ENCODE measurements at regions not wholly inside any gene's neighbourhood (a gene's known extent, or its start where the extent isn't known, plus 50 kb on each side); places are given as distances from the start of the nearest gene placed in this dataset.
"Not testable (repeated sequence)": the region's sequence is repeated elsewhere in the genome, so short reads cannot be mapped to it uniquely, and the experiment has no call there.

DNA sequence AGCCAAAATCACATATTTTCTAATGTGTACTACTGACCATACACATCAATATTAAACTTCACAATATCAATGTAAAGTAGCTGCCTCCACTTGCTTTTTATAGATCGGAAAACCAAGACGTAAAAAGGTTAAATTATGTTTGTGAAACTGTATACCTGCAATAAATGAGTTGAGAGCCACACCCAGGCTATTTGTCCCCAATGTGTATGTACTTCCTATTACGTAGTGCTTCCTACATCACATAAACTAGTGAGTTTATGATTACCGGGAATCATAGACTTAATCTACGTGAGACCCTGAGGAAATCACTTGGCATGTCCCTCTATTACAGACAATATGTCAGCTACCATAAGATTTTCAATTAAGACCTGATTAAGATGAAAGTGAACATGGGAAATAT is 903.4 kb downstream of the RAB28 start:
- DNase-seq (ENCODE audit: low read depth): no peak

DNA sequence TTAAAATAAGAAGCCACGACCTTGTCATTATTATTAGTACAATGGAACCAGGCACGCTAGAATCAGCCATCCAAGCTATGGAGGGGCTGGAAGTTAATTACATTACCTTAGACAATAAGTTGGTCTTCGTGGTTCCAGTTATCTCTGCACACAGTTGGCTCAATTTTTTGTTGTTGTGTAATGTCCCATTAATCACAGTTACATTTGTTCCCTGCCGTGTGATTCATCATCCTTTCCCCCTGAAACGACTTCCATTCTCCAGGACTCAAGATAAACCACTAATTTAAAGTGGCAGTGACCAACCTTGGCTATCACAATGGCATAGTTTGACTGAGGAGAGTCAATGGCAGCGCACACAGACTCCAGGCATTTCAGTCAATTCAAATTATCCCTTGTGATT is 905.0 kb downstream of the RAB28 start:
- no peak for DNase-seq (ENCODE audit: low read depth)

DNA sequence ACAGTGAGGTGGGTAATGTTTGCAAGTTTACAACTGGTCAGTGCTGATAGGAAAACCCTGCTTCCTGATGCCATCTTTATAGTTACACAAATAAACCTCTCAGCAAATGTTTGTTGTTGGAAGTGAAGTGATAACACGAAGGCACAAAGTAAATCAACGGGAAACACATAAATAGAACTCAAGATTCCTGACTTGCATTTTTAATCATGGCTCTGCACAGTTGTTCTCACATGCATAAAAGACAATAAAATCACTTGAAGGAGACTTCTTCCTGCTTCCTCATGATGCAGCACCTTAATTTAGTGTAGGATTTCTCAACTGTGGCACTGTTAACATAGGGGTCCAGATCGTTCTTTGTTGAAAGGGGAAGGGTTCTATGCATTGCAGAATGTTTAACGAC is 907.7 kb downstream of the RAB28 start:
- DNase-seq (ENCODE audit: low read depth): no peak

DNA sequence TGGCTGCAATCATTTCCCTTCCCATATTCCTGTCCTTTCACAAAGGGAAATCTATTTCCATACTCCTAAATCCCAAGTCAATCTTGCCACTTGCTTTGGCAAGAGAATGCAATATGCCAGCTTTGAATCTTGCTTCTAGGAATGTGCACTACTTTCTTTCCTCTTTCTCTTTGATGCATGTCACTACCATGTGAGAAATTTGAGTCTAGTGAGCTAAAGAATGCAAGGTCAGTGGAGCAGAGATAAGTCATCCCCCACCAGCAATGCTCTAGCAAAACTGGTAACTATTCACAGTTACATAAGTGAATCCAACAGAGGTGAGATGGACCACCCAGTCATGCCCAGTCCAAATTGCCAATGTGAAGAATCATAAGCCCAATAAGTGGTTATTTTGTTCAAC is 910.4 kb downstream of the RAB28 start:
- no peak for DNase-seq (ENCODE audit: low read depth)

DNA sequence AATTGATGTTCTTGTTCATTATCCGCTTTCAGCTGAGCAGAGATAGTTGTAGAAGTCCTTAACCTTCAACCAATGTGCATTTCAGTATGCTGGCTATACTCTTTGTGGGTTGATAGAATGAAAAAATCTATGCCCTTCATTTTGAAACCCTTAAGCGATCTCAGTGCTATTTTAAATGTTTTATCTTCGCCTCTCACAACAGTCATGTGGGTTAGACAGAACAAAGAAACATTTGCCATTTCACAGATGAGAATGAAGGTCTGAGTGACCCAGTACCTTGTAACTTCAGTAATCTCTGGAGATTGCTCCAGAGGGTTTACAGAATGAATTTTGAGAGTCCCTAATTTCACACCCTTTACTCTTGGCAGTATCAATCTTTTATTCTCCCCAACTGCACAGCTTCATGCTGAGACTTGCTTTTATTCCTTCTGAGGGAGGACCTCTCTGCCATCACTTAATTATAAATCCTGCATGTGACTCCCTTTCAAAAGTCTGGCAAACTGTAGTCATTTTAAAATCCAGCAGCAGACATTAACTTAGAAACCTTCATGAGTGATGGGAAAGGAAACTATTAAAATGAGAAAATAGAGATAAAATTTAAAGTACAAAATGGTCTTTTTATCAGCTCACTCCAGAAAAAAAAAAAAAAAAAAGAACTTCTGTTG is 921.5 kb downstream of the RAB28 start:
- no peak for DNase-seq (ENCODE audit: low read depth)

DNA sequence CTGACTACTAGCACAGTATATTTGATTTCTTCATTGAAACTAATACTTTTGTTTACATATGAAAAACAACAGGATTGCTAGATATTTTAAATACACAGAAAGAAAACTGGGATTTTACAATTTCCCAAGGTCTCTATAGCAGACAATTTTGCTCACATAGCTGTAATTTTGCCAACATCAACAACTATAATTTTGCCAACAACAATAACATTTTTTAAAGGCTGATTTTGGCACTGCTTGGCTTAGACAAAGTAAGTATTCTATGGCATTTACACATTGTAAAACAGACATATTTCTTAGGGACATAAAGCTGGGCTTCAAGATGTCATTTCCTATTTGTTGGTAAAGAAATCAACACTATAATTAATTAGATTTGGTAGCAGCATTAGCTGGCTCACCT is 922.1 kb downstream of the RAB28 start:
- no peak for DNase-seq (ENCODE audit: low read depth)

DNA sequence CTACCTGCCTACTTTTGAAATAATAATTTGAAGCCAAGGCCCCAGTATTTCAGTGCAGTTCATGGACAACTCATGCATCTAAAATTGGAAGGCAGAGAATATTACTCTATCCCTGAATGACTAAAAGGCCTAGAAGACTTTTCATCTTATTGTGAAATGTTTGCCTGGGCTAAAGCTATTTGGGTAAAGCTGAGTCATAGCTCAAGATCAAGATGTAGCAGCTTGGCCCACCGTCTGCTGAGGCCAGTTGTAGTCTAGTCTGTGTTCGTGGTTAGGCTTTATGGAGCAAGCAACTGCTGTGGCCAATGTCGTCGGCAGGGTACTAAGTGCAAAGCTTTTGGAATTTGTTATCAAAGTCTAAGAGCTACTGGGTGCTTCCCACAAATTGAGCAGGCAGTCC is 929.1 kb downstream of the RAB28 start:
- DNase-seq (ENCODE audit: low read depth): peak; percentile 34

DNA sequence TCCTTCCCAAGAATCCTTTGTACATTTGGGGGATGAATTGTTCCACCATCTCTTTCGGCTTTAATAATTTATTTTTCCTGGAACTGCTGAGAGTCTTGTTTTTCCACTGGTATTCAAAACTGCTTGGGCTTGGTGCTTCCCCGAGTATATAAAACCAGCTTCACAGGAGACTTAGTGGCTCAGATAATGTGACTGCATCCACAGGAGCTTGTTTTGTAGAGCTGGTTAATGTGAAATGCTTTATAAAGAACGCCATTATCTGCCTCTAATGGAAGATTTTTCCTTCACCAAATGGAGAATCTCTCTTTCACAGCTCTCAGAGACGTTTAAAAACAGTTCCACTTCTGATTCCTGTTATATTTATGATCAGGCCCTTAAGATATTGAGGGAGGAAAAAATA is 935.5 kb downstream of the RAB28 start:
- no peak for DNase-seq (ENCODE audit: low read depth)

DNA sequence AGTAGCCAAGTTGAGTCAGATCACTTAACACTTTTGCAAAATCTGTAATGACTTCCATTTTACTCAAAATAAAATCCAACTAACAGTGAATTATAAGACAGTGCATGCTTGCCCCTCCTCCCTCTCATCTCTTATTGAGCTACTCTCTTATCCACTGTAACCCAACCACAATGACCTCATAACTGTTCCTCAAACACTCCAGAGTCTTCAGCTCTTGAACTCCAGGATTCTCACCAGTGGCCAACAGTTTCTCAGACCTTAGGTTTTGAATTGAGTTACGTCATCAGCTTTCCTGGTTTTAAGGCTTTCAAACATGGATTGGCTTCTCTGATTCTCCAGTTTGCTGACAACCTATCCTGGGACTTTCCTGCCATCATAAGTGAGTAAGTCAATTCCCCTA is 938.3 kb downstream of the RAB28 start:
- no peak for DNase-seq (ENCODE audit: low read depth)

DNA sequence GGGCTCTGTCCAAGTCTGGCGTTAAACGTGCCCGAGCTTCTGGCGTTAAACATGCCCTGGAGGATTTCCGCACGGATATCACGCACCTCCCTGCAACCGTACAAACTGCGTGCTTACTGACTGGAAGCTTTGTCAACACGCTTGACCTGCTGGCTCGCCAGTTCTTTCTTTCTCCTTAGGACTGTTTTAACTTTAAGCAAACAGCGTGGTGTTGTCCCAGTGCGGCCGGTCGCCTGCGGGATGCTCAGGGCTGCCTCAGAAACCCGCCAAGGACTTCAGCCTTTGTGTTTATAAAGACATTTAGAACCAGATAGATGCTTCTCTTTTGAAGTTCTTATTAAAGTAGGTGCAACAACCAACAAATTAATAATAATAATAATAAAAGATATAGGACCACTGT is 946.0 kb downstream of the RAB28 start:
- no peak for DNase-seq (ENCODE audit: low read depth)

DNA sequence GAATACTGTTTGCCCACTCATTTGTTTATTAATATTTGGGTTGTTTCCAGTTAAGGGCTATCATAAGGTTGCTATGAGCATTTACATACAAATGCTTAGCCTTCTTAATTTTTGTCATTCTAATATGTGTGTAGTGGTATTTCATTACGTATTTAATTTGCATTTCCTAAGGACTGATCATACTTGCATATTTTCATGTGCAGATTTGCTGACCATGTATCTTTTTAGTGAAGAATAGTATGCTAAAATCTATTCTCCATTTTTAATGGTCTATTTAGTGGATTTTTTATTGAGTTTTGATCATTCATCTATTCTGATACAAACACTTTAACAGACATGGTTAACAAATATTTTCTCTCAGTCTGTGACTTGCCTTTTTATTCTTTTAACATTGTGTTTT is 949.5 kb downstream of the RAB28 start:
- no peak for DNase-seq (ENCODE audit: low read depth)

DNA sequence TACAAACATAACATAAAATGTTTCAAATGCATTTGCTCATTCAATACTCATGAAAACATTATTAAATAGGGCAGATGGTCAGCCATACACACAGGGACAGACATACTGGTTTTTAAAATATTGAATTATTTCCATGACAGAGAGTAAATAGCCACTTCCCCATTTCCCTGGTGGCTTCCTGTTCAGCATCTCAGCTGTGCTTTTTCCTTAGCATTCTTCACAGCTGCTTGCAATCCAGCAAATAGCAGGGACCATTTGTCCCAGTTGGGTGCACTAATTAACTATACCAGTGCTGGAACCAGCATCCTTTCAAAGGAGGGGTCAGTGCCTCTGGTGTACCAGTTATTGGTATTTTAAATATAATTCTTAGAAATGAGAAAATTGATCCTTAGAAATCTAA is 964.7 kb downstream of the RAB28 start:
- no peak for DNase-seq (ENCODE audit: low read depth)

DNA sequence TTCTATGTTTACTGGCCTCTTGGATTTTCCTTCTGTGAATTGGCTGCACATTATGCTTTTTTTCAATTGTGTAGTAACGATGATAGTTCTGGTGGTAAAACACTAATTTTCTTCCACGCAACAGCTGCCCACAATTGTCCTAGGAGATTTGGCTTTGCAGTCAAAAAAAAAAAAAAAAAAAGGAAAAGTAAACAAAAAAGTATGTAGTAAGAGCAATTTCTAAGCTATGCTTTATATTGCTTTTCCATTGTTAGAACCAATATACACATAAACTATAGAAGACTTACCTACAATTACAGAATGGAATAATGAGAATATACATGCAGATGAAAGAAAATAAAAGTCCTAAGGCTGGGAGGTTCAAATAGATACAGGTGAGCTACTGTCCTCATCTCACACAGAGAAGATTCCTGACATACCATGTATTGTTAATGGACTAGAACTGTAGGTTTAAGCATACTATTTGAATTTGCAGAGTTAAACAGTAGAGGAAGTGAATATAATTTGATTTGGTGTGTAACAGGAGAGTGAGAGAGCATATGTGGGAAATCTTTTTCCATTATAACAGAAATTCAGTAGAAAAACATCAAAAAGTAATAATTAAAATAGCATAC is 976.2 kb downstream of the RAB28 start:
- no peak for DNase-seq (ENCODE audit: low read depth)

DNA sequence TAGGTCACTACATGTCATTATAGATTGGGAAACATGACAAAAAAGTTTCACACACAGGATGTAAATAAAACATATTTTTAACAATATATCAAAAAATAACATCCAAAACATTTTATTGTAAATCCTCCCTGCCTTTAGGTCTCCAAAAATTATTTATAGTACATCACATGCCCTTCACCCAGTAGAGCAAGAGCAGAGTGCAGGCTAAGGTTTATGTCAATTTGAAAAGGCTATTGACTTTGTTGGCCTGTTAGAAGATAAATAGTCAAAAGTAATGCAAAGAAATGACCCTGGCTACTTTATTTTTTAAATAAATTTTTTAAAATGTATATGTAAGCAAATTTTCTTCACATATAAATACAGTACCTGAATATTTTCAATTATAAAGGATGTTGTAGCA is 983.7 kb downstream of the RAB28 start:
- DNase-seq (ENCODE audit: low read depth): no peak

DNA sequence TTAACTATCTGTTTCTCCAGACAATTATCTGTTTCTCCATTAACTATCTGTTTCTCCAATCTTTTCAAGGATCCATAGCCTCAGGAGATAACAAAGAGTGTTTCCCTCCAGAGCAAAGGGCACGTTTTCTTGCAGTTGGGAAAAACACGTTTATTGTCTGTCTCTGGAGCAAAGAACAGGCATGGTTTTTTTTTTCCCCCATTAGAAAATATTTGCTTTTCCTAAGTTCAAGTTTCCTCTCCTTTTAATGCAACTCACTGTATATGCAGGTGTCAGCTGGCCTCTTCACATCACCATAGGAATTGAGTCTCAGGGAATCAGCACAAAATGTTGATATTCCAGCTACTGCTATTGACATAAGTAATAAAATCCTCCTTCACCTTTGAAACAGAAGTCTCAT is 984.4 kb downstream of the RAB28 start:
- no peak for DNase-seq (ENCODE audit: low read depth)

DNA sequence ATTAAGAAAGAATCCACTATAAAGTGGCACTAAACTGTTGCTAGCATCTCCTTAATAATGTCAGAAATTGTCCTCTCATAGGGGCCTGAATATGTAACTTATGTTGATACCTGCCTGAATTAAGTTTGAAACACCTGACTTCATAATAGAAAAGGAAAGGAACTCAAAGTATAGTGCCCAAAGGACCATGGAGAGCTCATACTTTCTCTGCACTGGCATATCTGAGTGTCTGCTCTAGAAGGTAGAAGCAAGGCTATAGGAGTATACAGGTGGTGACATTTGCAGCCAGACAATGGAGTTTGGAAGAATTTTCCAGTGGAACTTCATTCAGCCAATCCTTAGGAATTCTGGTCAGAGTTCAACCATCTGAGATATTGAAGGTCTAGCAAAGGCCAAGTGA is 988.9 kb downstream of the RAB28 start:
- no peak for DNase-seq (ENCODE audit: low read depth)

DNA sequence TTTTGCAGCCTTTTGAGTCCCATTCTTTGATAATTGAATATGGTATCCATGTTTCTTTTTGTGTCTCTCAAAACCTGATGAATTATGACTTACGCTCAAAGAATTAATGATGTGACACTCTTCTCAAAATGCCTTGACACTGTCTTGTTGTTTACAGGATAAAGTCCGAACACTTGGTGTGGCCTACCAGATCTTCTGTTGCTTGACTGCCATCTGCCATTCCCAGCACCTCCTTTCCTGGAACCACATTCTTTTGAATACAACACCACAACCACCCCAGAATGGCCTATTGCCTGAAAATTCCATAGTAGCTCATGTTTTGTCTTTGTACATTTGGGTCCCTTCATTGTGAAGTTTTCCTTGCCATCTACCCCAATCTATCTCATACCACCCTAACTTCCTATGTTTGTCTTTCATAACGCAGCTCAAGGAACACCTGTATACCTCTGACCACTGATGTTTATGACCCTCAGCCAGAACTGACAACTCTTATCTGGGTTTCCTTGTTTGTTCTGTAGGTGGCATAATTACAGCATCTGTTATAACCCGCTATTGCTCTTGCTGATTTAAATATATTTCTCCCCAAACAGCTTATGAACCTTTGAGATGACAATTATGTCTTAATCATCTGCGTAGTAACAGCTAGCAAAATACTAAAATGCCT is 991.3 kb downstream of the RAB28 start:
- DNase-seq (ENCODE audit: low read depth): no peak

DNA sequence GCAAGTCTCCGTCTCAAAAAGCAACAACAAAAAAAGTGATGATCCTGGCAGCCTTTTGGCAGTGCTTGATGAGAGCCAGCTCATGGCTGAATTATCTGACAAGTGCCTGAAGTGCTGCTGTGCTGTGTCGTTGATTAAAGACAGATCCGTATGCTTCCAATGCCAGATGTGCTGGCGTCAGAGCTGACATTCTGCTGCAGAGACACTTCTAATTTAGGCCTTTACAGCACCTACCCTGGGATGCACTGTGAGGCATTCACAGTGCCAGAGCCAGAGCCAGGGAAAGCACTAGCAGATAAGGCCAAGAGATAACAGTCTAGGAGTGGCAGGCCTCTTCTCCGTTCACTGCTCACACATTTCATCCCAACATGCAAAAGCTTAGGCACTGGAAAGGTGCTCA is 995.5 kb downstream of the RAB28 start:
- no peak for DNase-seq (ENCODE audit: low read depth)

DNA sequence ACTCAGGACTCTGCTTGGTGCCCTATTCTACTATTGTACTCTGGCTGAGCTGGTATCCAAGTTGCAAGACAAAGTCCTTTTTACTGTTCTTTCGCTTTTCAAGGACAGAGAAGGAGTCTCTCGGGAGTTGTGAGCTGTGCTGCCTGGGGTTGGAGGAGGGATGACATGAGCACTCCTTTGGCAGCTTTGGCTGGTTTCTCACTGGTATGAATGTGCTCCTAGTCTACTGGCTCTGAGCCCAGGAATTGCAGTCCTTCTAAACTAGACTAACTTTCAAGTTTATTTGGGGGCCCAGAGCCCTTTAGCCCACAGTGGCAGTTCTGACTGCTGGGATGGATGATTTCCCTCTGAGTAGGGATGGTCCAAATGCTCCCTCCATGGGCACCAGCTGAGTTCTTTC is 997.1 kb downstream of the RAB28 start:
- no peak for DNase-seq (ENCODE audit: low read depth)

DNA sequence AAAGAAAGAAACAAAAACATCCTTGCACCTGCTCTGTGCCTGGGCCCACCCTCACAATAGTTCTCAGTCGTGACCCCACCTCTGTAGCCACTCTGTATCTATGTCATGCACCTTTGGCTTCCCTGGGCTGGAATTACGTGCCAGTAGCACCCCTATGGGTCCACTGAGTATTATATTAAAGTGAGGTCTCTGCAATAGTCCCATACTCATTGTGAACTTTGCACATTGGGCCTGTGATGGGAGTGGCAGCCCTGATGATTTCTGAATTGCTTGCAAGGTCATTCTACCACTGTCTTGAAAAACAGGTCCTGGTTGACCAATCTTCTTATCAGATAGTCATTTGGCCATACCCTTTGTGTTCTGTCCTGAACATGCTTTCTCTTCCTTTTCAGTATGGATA is 1012.1 kb downstream of the RAB28 start:
- DNase-seq (ENCODE audit: low read depth): no peak

DNA sequence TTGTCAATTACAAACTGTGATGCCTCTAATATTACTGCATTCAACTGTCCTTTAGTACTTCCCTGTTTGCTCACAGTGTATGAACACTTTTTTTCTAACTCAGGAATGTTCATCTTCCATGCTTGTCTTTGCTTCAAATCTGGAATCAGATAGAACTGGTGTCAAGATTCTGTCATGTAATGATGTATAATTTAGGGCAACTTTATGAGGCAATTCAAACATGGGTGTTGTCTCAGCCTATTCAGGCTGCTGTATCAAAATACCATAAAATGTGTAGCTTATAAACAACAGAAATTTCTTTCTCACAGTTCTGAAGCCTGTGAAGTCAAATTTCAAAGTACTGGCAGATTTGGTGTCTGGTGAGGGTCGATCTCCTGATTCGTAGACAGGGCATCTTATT is 1012.9 kb downstream of the RAB28 start:
- no peak for DNase-seq (ENCODE audit: low read depth)

DNA sequence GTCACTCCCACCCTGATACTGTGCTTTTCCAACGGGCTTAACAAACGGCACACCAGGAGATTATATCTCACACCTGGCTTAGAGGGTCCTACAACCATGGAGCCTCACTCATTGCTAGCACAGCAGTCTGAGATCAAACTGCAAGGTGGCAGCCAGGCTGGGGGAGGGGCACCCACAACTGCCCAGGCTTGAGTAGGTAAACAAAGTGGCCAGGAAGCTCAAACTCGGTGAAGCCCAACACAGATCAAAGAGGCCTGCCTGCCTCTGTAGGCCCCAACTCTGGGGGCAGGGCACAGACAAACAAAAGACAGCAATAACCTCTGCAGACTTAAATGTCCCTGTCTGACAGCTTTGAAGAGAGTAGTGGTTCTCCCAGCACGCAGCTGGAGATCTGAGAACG is 1022.6 kb downstream of the RAB28 start:
- not testable (repeated sequence) for DNase-seq (ENCODE audit: low read depth)

DNA sequence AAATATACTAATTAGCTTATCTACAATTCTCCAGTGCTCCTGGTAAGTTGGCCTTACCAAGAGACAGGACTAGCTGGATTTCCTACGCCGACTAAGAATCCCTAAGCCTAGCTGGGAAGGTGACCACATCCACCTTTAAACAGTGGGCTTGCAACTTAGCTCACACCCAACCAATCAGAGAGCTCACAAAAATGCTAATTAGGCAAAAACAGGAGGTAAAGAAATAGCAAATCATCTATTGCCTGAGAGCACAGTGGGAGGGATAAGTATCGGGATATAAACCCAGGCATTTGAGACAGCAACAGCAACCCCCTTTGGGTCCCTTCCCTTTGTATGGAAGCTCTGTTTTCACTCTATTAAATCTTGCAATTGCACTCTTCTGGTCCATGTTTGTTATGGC is 1025.0 kb downstream of the RAB28 start:
- DNase-seq (ENCODE audit: low read depth): no peak

DNA sequence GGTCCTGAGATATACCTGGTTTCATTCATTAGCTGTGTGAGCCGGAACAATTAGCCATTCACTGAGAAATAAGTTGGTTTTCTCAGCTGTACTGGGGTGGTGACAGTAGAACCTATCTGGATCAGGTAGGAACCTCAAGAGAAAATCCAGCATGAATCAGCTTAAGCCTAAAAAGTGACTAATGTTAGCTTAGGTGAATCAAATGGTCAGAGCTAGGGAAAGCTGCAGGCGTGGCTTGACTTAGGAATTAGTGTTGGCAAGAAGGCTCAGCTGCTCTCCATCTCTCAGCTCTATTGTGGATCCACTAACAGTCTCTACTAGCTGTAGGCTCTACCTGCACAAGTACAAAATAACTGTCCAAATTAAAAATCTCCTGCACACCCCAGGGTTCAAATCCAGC is 1025.5 kb downstream of the RAB28 start:
- no peak for DNase-seq (ENCODE audit: low read depth)
